ENCODE measurements at regions not wholly inside any gene's neighbourhood (a gene's known extent, or its start where the extent isn't known, plus 50 kb on each side); places are given as distances from the start of the nearest gene placed in this dataset.
"Not testable (repeated sequence)": the region's sequence is repeated elsewhere in the genome, so short reads cannot be mapped to it uniquely, and the experiment has no call there.

GRCh38 chr11:71748965-71749620 lies 83.9 kb upstream of the DEFB108B start:
- ATAC-seq; H3K4me1 Mint-ChIP-seq (ENCODE audit: low read depth); H3K36me3 Mint-ChIP-seq (ENCODE audit: insufficient read depth); H3K9me3 Mint-ChIP-seq; DNase-seq; H3K4me3 Mint-ChIP-seq: not testable (repeated sequence)
- H3K27me3 Mint-ChIP-seq (ENCODE audit: low read depth), result peaks cover 32% of the 10 kb centered on the region

- peaks cover 29% of the 10 kb centered on the region for H3K27me3 Mint-ChIP-seq (ENCODE audit: low read depth)
- H3K9me3 Mint-ChIP-seq; H3K36me3 Mint-ChIP-seq (ENCODE audit: insufficient read depth); ATAC-seq; DNase-seq; H3K4me1 Mint-ChIP-seq (ENCODE audit: low read depth); H3K4me3 Mint-ChIP-seq: not testable (repeated sequence)
Measured at GRCh38 chr11:71750908-71751307, 82.1 kb upstream of the DEFB108B start.

- not testable (repeated sequence) for H3K36me3 Mint-ChIP-seq (ENCODE audit: insufficient read depth); ATAC-seq; H3K4me3 Mint-ChIP-seq; DNase-seq; H3K4me1 Mint-ChIP-seq (ENCODE audit: low read depth); H3K9me3 Mint-ChIP-seq
- peaks cover 15% of the 10 kb centered on the region for H3K27me3 Mint-ChIP-seq (ENCODE audit: low read depth)
Measured at GRCh38 chr11:71764695-71765491, 68.1 kb upstream of the DEFB108B start.

- not testable (repeated sequence) for H3K36me3 Mint-ChIP-seq (ENCODE audit: insufficient read depth); H3K4me1 Mint-ChIP-seq (ENCODE audit: low read depth); H3K9me3 Mint-ChIP-seq; ATAC-seq; DNase-seq; H3K4me3 Mint-ChIP-seq
- H3K27me3 Mint-ChIP-seq (ENCODE audit: low read depth), result peaks cover 15% of the 10 kb centered on the region
Measured at GRCh38 chr11:71767016-71767415, 66.0 kb upstream of the DEFB108B start.

GRCh38 chr11:71772193-71772592 lies 60.8 kb upstream of the DEFB108B start:
- ATAC-seq; H3K4me1 Mint-ChIP-seq (ENCODE audit: low read depth); H3K9me3 Mint-ChIP-seq; H3K27me3 Mint-ChIP-seq (ENCODE audit: low read depth); DNase-seq; H3K4me3 Mint-ChIP-seq; H3K36me3 Mint-ChIP-seq (ENCODE audit: insufficient read depth): not testable (repeated sequence)

- peaks cover 2% of the 10 kb centered on the region for H3K27me3 Mint-ChIP-seq (ENCODE audit: low read depth)
- no peaks in the 10 kb centered on the region for H3K36me3 Mint-ChIP-seq (ENCODE audit: insufficient read depth)
- H3K9me3 Mint-ChIP-seq, result no peaks in the 10 kb centered on the region
- ATAC-seq, result no peak
- H3K4me1 Mint-ChIP-seq (ENCODE audit: low read depth), result no peaks in the 10 kb centered on the region
- DNase-seq, result no peak
- no peak overlapping the region for H3K4me3 Mint-ChIP-seq
Measured at GRCh38 chr11:71774603-71775222, 58.3 kb upstream of the DEFB108B start.

GRCh38 chr11:71780116-71780515 lies 52.9 kb upstream of the DEFB108B start:
- H3K4me1 Mint-ChIP-seq (ENCODE audit: low read depth); ATAC-seq; H3K36me3 Mint-ChIP-seq (ENCODE audit: insufficient read depth); DNase-seq; H3K4me3 Mint-ChIP-seq; H3K27me3 Mint-ChIP-seq (ENCODE audit: low read depth); H3K9me3 Mint-ChIP-seq: not testable (repeated sequence)

- H3K36me3 Mint-ChIP-seq (ENCODE audit: insufficient read depth); H3K4me1 Mint-ChIP-seq (ENCODE audit: low read depth); H3K9me3 Mint-ChIP-seq; H3K27me3 Mint-ChIP-seq (ENCODE audit: low read depth); DNase-seq; H3K4me3 Mint-ChIP-seq; ATAC-seq: not testable (repeated sequence)
Measured at GRCh38 chr11:71780771-71781170, 52.2 kb upstream of the DEFB108B start.

GRCh38 chr11:71781491-71781890 lies 51.5 kb upstream of the DEFB108B start:
- H3K27me3 Mint-ChIP-seq (ENCODE audit: low read depth); H3K4me3 Mint-ChIP-seq; H3K4me1 Mint-ChIP-seq (ENCODE audit: low read depth); ATAC-seq; DNase-seq; H3K36me3 Mint-ChIP-seq (ENCODE audit: insufficient read depth); H3K9me3 Mint-ChIP-seq: not testable (repeated sequence)

GRCh38 chr11:71782229-71782861 lies 50.7 kb upstream of the DEFB108B start:
- not testable (repeated sequence) for DNase-seq; H3K9me3 Mint-ChIP-seq; H3K36me3 Mint-ChIP-seq (ENCODE audit: insufficient read depth); H3K4me3 Mint-ChIP-seq; H3K4me1 Mint-ChIP-seq (ENCODE audit: low read depth); H3K27me3 Mint-ChIP-seq (ENCODE audit: low read depth); ATAC-seq

- ATAC-seq; DNase-seq; H3K36me3 Mint-ChIP-seq (ENCODE audit: insufficient read depth); H3K4me3 Mint-ChIP-seq; H3K27me3 Mint-ChIP-seq (ENCODE audit: low read depth); H3K9me3 Mint-ChIP-seq; H3K4me1 Mint-ChIP-seq (ENCODE audit: low read depth): not testable (repeated sequence)
Measured at GRCh38 chr11:71783191-71783590, 49.8 kb upstream of the DEFB108B start.

All from activated T-cell treated with anti-CD3 and anti-CD28 coated beads, Interleukin-2, amount 50 U/mL, for 4 hours (primary cell).